IMR-90 (cell line): ENCODE measurements at regions not wholly inside any gene's neighbourhood (a gene's known extent, or its start where the extent isn't known, plus 50 kb on each side); places are given as distances from the start of the nearest gene placed in this dataset.

ENCODE experiments used
- ATAC-seq: fragments of 200-7000 bp; cut with Tn5 transposase; 2 replicates; pipeline ENCODE4 v1.9.1; 2020; ENCODE audit warnings: low read depth, mild to moderate bottlenecking, moderate library complexity
- BruUV-seq: library from RNA; stranded (reverse); fragments of 400-500 nt; replicated peaks from 2 replicates; lab custom pipeline; 2021; lab: Mats Ljungman, UMichigan
- CTCF ChIA-PET: fragments of 300-600 bp; formaldehyde crosslinking; extraction: SDS; loops from one replicate; lab custom pipeline; 2021; ENCODE audit warnings: antibody characterized with exemption; lab: Yijun Ruan, JAX
- POLR2A ChIA-PET: fragments of 300-600 bp; sonication (Branson Sonifier 250); formaldehyde crosslinking; loops from one replicate; lab custom pipeline; 2022; ENCODE audit warnings: antibody characterized with exemption; ENCODE audit not compliant: unreplicated experiment; lab: Charles Lee
- DNase-seq: peaks from one replicate; pipeline ENCODE4 v3.0.0; 2013
- H2AFZ ChIP-seq: replicated peaks from 2 replicates; pipeline ENCODE3; 2013; ENCODE audit warnings: low read length, mild to moderate bottlenecking; ENCODE audit not compliant: poor library complexity
- H2AK5ac ChIP-seq: 2 replicates; pipeline ENCODE4 v1.6.1; 2013; ENCODE audit warnings: low read depth, low read length, inconsistent platforms
- H2AK9ac ChIP-seq: replicated peaks from 2 replicates; pipeline ENCODE3; 2013; ENCODE audit warnings: mild to moderate bottlenecking, low read depth, low read length, moderate library complexity; ENCODE audit not compliant: poor library complexity
- H2BK120ac ChIP-seq: 2 replicates; pipeline ENCODE4 v1.6.1; 2013; ENCODE audit warnings: low read depth, low read length, inconsistent platforms
- H2BK15ac ChIP-seq: 3 replicates; pipeline ENCODE4 v1.6.1; 2013; ENCODE audit warnings: low read depth, low read length, inconsistent platforms
- H2BK20ac ChIP-seq: 2 replicates; pipeline ENCODE4 v1.6.1; 2013; ENCODE audit warnings: low read depth, mild to moderate bottlenecking, inconsistent platforms, low read length, moderate library complexity
- H2BK5ac ChIP-seq: 2 replicates; pipeline ENCODE4 v1.6.1; 2013; ENCODE audit warnings: mild to moderate bottlenecking, low read depth, low read length, inconsistent platforms; ENCODE audit not compliant: poor library complexity, severe bottlenecking
- H3K14ac ChIP-seq: replicated peaks from 2 replicates; pipeline ENCODE4 v1.6.1; 2013; ENCODE audit warnings: low read depth, low read length, inconsistent platforms
- H3K18ac ChIP-seq: 2 replicates; pipeline ENCODE4 v1.6.1; 2013; ENCODE audit warnings: low read depth, low read length, control low read depth
- H3K23ac ChIP-seq: 2 replicates; pipeline ENCODE4 v1.6.1; 2013; ENCODE audit warnings: low read depth, low read length, inconsistent platforms
- H3K27ac ChIP-seq: 2 replicates; pipeline ENCODE4 v1.5.1; 2013; ENCODE audit warnings: mild to moderate bottlenecking, control low read depth, low read length; ENCODE audit not compliant: insufficient read depth
- H3K27me3 ChIP-seq: 2 replicates; pipeline ENCODE4 v1.6.1; 2013; ENCODE audit warnings: low read length; ENCODE audit not compliant: control insufficient read depth, insufficient read depth
- H3K36me3 ChIP-seq: 2 replicates; pipeline ENCODE4 v1.6.1; 2013; ENCODE audit warnings: low read length, mixed read lengths; ENCODE audit not compliant: control insufficient read depth, insufficient read depth
- H3K4ac ChIP-seq: 2 replicates; pipeline ENCODE4 v1.6.1; 2013; ENCODE audit warnings: low read depth, low read length, inconsistent platforms
- H3K4me1 ChIP-seq: 2 replicates; pipeline ENCODE4 v1.6.1; 2013; ENCODE audit warnings: low read length, mixed read lengths; ENCODE audit not compliant: control insufficient read depth, insufficient read depth
- H3K4me2 ChIP-seq: 2 replicates; pipeline ENCODE4 v1.6.1; 2013; ENCODE audit warnings: low read depth, mild to moderate bottlenecking, control low read depth, low read length, moderate library complexity
- H3K4me3 ChIP-seq: 2 replicates; pipeline ENCODE4 v1.5.1; 2013; ENCODE audit warnings: low read depth, mild to moderate bottlenecking, control low read depth, low read length, moderate library complexity; ENCODE audit not compliant: insufficient read depth
- H3K56ac ChIP-seq: 2 replicates; pipeline ENCODE4 v1.6.1; 2013; ENCODE audit warnings: low read length, inconsistent platforms; ENCODE audit not compliant: insufficient read depth; ENCODE audit errors: extremely low read depth
- H3K79me1 ChIP-seq, 2 experiments: 2 replicates each; pipeline ENCODE4 v1.6.1; 2013; ENCODE audit warnings: low read length in 2 of 2, inconsistent platforms in 1 of 2, low read depth in 1 of 2
- H3K9ac ChIP-seq: 2 replicates; pipeline ENCODE4 v1.6.1; 2013; ENCODE audit warnings: low read depth, low read length, control low read depth
- H3K9me1 ChIP-seq: 2 replicates; pipeline ENCODE4 v1.6.1; 2013; ENCODE audit warnings: low read length, inconsistent platforms; ENCODE audit not compliant: insufficient read depth
- H3K9me3 ChIP-seq: 2 replicates; pipeline ENCODE4 v1.6.1; 2013; ENCODE audit warnings: low read length; ENCODE audit not compliant: control insufficient read depth, insufficient read depth
- H4K20me1 ChIP-seq: 2 replicates; pipeline ENCODE4 v1.6.1; 2013; ENCODE audit warnings: low read length, inconsistent platforms; ENCODE audit not compliant: insufficient read depth
- H4K5ac ChIP-seq: 2 replicates; pipeline ENCODE4 v1.6.1; 2013; ENCODE audit warnings: mild to moderate bottlenecking, low read depth, low read length, control low read depth
- H4K8ac ChIP-seq, 2 experiments: 2 replicates each; pipeline ENCODE4 v1.6.1; 2013; ENCODE audit warnings: low read depth in 2 of 2, low read length in 2 of 2, control low read depth in 1 of 2, inconsistent platforms in 1 of 2
- H4K91ac ChIP-seq: 2 replicates; pipeline ENCODE4 v1.6.1; 2013; ENCODE audit warnings: low read depth, low read length, inconsistent platforms; ENCODE audit not compliant: insufficient read depth
- BHLHE40 ChIP-seq: fragments of 150-350 bp; IDR thresholded peaks from 2 replicates; pipeline ENCODE4 v1.6.1; 2016; ENCODE audit warnings: mild to moderate bottlenecking, low read depth, low read length
- CEBPB ChIP-seq: IDR thresholded peaks from 2 replicates; pipeline ENCODE4 v1.6.1; 2012; ENCODE audit warnings: low read depth, low read length, improper control_type of control experiment
- CHD1 ChIP-seq: IDR thresholded peaks from 2 replicates; pipeline ENCODE4 v1.6.1; 2012; ENCODE audit warnings: low read depth, low read length, improper control_type of control experiment
- CTCF ChIP-seq: conservative IDR thresholded peaks from 2 replicates; pipeline ENCODE4 v1.5.1; 2012; ENCODE audit warnings: mild to moderate bottlenecking, low read depth, low read length, improper control_type of control experiment
- ELK1 ChIP-seq: fragments of 150-350 bp; IDR thresholded peaks from 2 replicates; pipeline ENCODE4 v1.6.1; 2016; ENCODE audit warnings: low read depth, mild to moderate bottlenecking, low read length, moderate library complexity, borderline replicate concordance
- FOS ChIP-seq: fragments of 150-350 bp; IDR thresholded peaks from 2 replicates; pipeline ENCODE4 v1.6.1; 2016; ENCODE audit warnings: low read depth, low read length
- MAFK ChIP-seq: IDR thresholded peaks from 2 replicates; pipeline ENCODE4 v1.6.1; 2012; ENCODE audit warnings: low read depth, low read length, improper control_type of control experiment
- MAZ ChIP-seq: IDR thresholded peaks from 2 replicates; pipeline ENCODE4 v1.6.1; 2012; ENCODE audit warnings: low read depth, mild to moderate bottlenecking, low read length, improper control_type of control experiment, moderate library complexity, borderline replicate concordance
- MXI1 ChIP-seq: IDR thresholded peaks from 2 replicates; pipeline ENCODE4 v1.6.1; 2012; ENCODE audit warnings: low read depth, mild to moderate bottlenecking, low read length, moderate library complexity, borderline replicate concordance
- NFE2L2 ChIP-seq: fragments of 150-350 bp; IDR thresholded peaks from 2 replicates; pipeline ENCODE4 v1.6.1; 2016; ENCODE audit warnings: low read depth, mild to moderate bottlenecking, low read length
- POLR2A ChIP-seq: IDR thresholded peaks from 2 replicates; pipeline ENCODE4 v1.6.1; 2012; ENCODE audit warnings: mild to moderate bottlenecking, low read depth, low read length
- RAD21 ChIP-seq: IDR thresholded peaks from 2 replicates; pipeline ENCODE4 v1.6.1; 2012; ENCODE audit warnings: low read length, improper control_type of control experiment
- RCOR1 ChIP-seq: IDR thresholded peaks from 2 replicates; pipeline ENCODE4 v1.6.1; 2012; ENCODE audit warnings: mild to moderate bottlenecking, low read length, improper control_type of control experiment; ENCODE audit not compliant: insufficient replicate concordance
- RFX5 ChIP-seq: IDR thresholded peaks from 2 replicates; pipeline ENCODE4 v1.8.0; 2012; ENCODE audit warnings: low read depth, mild to moderate bottlenecking, low read length, moderate library complexity
- SMC3 ChIP-seq: fragments of 150-350 bp; IDR thresholded peaks from 2 replicates; pipeline ENCODE4 v1.6.1; 2016; ENCODE audit warnings: low read depth, mild to moderate bottlenecking, antibody characterized with exemption, low read length, moderate library complexity
- WGBS, 2 experiments: methylation state at CpG; one replicate each; pipeline versions ENCODE4 v1.1.5 to v1.1.7; 2013; ENCODE audit warnings: missing lambda C conversion rate in 2 of 2; ENCODE audit not compliant: insufficient read length in 1 of 2; ENCODE audit errors: extremely low coverage in 2 of 2; 5-methylcytosine and 5-hydroxymethylcytosine counted together
- dilution Hi-C: fragments of 300-500 bp; cut with HindIII; formaldehyde crosslinking; loops from one replicate; pipeline ENCODE4 v1.14.3; 2018; ENCODE audit warnings: low sequenced_read_pairs; ENCODE audit not compliant: unreplicated experiment
- in situ Hi-C: fragments of 300-500 bp; cut with MboI; formaldehyde crosslinking; loops from 3 replicates; pipeline ENCODE4 v1.14.3; 2019; ENCODE audit warnings: low sequenced_read_pairs, inconsistent platforms, mixed read lengths
- intact Hi-C: fragments of 100-400 bp; cut with micrococcal nuclease; formaldehyde crosslinking; loops from 2 replicates; pipeline ENCODE4 v1.10.0; 2022
- TF ChIP-seq, protein P1 (sequence below): fragments of 150-350 bp; IDR thresholded peaks from 2 replicates; pipeline ENCODE4 v1.6.1; 2017; ENCODE audit warnings: mild to moderate bottlenecking, antibody characterized with exemption, low read length, low read depth

DNA sequence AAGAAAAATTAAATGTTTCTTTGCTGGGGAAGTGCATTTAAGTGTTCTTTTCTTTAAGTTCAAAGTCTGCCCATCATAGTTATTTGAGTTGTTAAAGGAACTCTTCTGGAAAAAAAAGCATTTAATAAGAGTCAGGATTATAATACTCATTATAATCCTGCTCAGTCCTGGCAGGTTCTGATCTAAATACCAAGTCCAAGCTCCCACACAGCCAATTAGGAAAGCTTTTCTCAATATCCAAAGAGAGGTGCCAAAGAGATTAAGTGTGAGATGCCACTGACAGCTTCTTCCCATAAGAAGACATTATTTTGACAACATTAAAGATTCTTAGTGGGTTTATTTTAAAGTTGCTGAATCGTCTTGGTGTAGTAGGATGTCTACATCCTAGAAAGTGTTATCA, 235.2 kb upstream of the DAB2 start:
- Histone ChIP-seq H4K20me1 (no peaks in the 10 kb centered on the region), H2BK20ac (no peak overlapping the region), H3K23ac (no peak overlapping the region), H4K91ac (no peak overlapping the region), H3K36me3 (no peaks in the 10 kb centered on the region), H2BK120ac (no peak overlapping the region), H3K56ac (no peak overlapping the region), H3K79me1 (no peaks in the 10 kb centered on the region), H3K4me2 (no peak overlapping the region), H2AK9ac (no peak overlapping the region), H3K9me1 (no peaks in the 10 kb centered on the region; the same call in 1 of the 2 replicates), H3K27me3 (peaks cover 5% of the 10 kb centered on the region), H3K4ac (no peak overlapping the region), H3K4me1 (no peaks in the 10 kb centered on the region), H4K5ac (no peak overlapping the region), H3K18ac (no peak overlapping the region), H3K9ac (no peak overlapping the region), H3K27ac (no peak overlapping the region), H4K8ac (no peak overlapping the region), H2BK5ac (no peak overlapping the region), H2AK5ac (no peak overlapping the region), H2BK15ac (no peak overlapping the region), H3K4me3 (no peak overlapping the region), H3K9me3 (no peaks in the 10 kb centered on the region), H3K14ac (no peak overlapping the region), H2AFZ (no peak overlapping the region)
- DNase-seq (no peak), ATAC-seq (no peak)
- no peak for TF ChIP-seq NFE2L2
- TF ChIP-seq CEBPB, result no peak
- TF ChIP-seq MXI1, result no peak
- TF ChIP-seq CHD1, result no peak
- TF ChIP-seq RFX5, result no peak
- no peak for TF ChIP-seq ELK1
- TF ChIP-seq POLR2A, result no peak
- no peak for TF ChIP-seq CTCF
- TF ChIP-seq RAD21, result no peak
- TF ChIP-seq, protein P1, sequence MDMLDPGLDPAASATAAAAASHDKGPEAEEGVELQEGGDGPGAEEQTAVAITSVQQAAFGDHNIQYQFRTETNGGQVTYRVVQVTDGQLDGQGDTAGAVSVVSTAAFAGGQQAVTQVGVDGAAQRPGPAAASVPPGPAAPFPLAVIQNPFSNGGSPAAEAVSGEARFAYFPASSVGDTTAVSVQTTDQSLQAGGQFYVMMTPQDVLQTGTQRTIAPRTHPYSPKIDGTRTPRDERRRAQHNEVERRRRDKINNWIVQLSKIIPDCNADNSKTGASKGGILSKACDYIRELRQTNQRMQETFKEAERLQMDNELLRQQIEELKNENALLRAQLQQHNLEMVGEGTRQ, result no peak
- TF ChIP-seq MAZ, result no peak
- TF ChIP-seq RCOR1, result no peak
- no peak for TF ChIP-seq SMC3
- no peak for TF ChIP-seq FOS
- no peak for TF ChIP-seq BHLHE40
- TF ChIP-seq MAFK, result no peak
- in situ Hi-C loops (no loop called here), intact Hi-C loops (no loop called here), dilution Hi-C loops (no loop called here)
- WGBS, 2 experiments, result no CpG with 5 or more reads among the region's 1 CpG
- BruUV-seq, result no TSS peak
- POLR2A ChIA-PET, result no interaction called here
- CTCF ChIA-PET, result no interaction called here
